Heart left ventricle (tissue), 13 donors: ENCODE measurements at regions not wholly inside any gene's neighbourhood (a gene's known extent, or its start where the extent isn't known, plus 50 kb on each side); places are given as distances from the start of the nearest gene placed in this dataset.

Source experiments
- CTCF ChIP-seq, 12 donors: fragments of 200-600 bp; sonication (generic) in 4 of 12; IDR thresholded peaks; one replicate each; pipeline versions ENCODE4 v1.5.0 to v1.8.0; 2018 to 2022; ENCODE audit warnings: antibody characterized with exemption in 12 of 12, mild to moderate bottlenecking in 5 of 12
- POLR2A ChIP-seq, 2 donors: fragments of 450-650 bp; IDR thresholded peaks; one replicate each; pipeline ENCODE4 v1.6.1; 2017; ENCODE audit warnings: antibody characterized with exemption in 2 of 2, mild to moderate bottlenecking in 2 of 2, moderate library complexity in 2 of 2
- donor health status: ischemic (EF 13 %, LVEDD 7.1; RV severe dilation, severe dysfunction).
- donor health status: DM: no; HTN: yes; CAD: no.
- donor health status: DM: no; HTN: no; CAD: no.
- donor health status: ischemic (EF 25% LVEDD 6.9; RV normal size, moderate dysfunction).
- donor health status: ischemic (EF 25% LVEDD 5.7; RV mildly dilated, moderate dysfunction).
- donor health status: ischemic (EF 35%, LVEDD 5.7; RV mildly dilated, moderate dysfunction).
- donor health status: nonischemic (EF 11% LVEDD 7.7; RV severe dilation, severe dysfunction).
- donor health status: DM: yes; HTN: yes; CAD: no.
- donor health status: PGD.
- donor health status: ischemic (EF 29% LVEDD 5.4; RV normal size, mild dysfunction).
- donor health status: nonischemic (EF 23%, LVEDD 6.1; RV moderate dilation, normal function).

GRCh38 chr10:56035489-56035888 is 325.6 kb downstream of the ZWINT start:
- TF ChIP-seq CTCF (IDR thresholded peaks at IDR 0.05) (no peak), POLR2A (IDR thresholded peaks at IDR 0.05) (no peak)
